GM21576 (cell line): ENCODE measurements at regions not wholly inside any gene's neighbourhood (a gene's known extent, or its start where the extent isn't known, plus 50 kb on each side); places are given as distances from the start of the nearest gene placed in this dataset.

ENCODE experiments used
- ATAC-seq: cut with Tn5 transposase; IDR thresholded peaks from one replicate; pipeline ENCODE4 v1.9.1; 2021; ENCODE audit warnings: mild to moderate bottlenecking, moderate library complexity; ENCODE audit not compliant: unreplicated experiment

DNA sequence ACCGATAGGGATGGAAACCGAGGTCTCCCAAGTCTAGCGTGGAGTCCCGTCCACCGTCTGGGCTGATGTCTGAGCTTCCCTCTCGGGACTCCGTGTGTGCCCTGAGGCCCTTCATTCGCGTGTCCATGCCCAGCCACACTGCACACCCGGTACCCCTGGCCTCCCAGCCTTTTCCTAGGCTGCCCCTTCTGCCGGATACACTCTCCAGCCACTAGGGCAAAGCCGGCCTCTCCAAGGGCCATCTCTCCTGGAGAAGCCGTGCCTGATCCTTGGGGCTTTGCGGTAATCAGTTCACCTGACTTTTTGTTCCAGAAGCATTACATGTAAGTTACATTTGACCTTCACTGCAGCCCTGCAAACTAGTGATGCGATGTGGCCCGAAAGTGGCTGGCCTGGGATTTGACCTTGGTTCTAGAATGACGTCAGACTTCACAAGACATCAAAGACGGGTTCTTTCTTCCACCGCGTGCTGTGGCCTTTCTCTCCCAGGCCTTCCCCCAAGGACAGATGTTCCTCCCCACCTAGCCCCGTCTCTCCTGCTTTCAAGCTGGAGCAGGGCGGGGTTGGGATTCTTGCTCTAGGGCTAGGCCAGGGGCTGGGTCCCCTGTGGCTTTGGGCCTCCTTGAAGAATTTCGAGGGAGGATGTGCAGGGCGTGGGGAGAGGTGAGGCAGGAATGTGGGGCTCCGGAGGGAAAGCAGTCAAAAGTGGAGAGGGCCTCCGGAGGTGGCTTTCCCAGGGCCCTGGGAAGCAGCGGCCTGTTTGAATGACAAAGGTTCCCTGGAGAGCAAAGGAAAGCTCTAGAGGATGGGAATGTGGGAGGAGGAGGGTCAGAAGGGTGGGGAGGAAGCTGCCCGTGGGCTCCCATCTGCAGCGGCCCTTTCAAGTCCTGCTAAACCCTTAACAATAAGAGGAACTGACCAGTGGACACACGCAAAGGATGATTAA, 49.7 kb upstream of the SLC2A1 start:
- ATAC-seq = no peak
